Neural cell (in vitro differentiated cells): ENCODE measurements at regions not wholly inside any gene's neighbourhood (a gene's known extent, or its start where the extent isn't known, plus 50 kb on each side); places are given as distances from the start of the nearest gene placed in this dataset.

Experiments
- H2AFZ ChIP-seq: fragments of 200-600, 300-800 bp; sonication (generic), shearing (Covaris generic); 2 replicates; pipeline ENCODE4 v1.6.0; 2014; ENCODE audit warnings: low read depth, mild to moderate bottlenecking, antibody characterized with exemption, low read length, moderate library complexity
- H3F3A ChIP-seq: fragments of 200-600 bp; shearing (Covaris generic); 2 replicates; pipeline ENCODE4 v1.6.1; 2016; ENCODE audit warnings: mild to moderate bottlenecking, moderate library complexity, mixed read lengths, antibody characterized with exemption, low read length; ENCODE audit not compliant: insufficient read depth, poor library complexity, severe bottlenecking
- H3K27ac ChIP-seq: fragments of 200-600, 300-800 bp; sonication (generic), shearing (Covaris generic); 2 replicates; pipeline ENCODE4 v1.5.1; 2014; ENCODE audit warnings: mild to moderate bottlenecking, low read length, moderate library complexity
- H3K27me3 ChIP-seq: fragments of 300-800, 200-600 bp; sonication (generic), shearing (Covaris generic); 2 replicates; pipeline ENCODE4 v1.6.0; 2014; ENCODE audit warnings: mild to moderate bottlenecking, low read depth, low read length, moderate library complexity; ENCODE audit not compliant: insufficient read depth
- H3K36me3 ChIP-seq: fragments of 300-800, 200-600 bp; sonication (generic), shearing (Covaris generic); 2 replicates; pipeline ENCODE4 v1.5.1; 2014; ENCODE audit warnings: mild to moderate bottlenecking, antibody characterized with exemption, low read length, moderate library complexity; ENCODE audit not compliant: insufficient read depth
- H3K4me2 ChIP-seq: fragments of 300-800, 200-600 bp; sonication (generic), shearing (Covaris generic); 2 replicates; pipeline ENCODE4 v1.6.0; 2014; ENCODE audit warnings: mild to moderate bottlenecking, low read length
- H3K4me3 ChIP-seq: fragments of 300-800, 200-600 bp; sonication (generic), shearing (Covaris generic); 2 replicates; pipeline ENCODE4 v1.5.1; 2014; ENCODE audit warnings: mild to moderate bottlenecking, low read length, moderate library complexity
- H3K79me2 ChIP-seq: fragments of 200-600 bp; shearing (Covaris generic); replicated peaks from 2 replicates; pipeline ENCODE4 v1.6.0; 2014; ENCODE audit warnings: mild to moderate bottlenecking, low read length, moderate library complexity; ENCODE audit not compliant: insufficient read depth
- H3K9ac ChIP-seq: fragments of 300-800, 200-600 bp; sonication (generic), shearing (Covaris generic); 2 replicates; pipeline ENCODE4 v1.6.1; 2016; ENCODE audit warnings: mild to moderate bottlenecking, low read length, mixed read lengths
- H3K9me2 ChIP-seq: fragments of 200-600 bp; shearing (Covaris generic); 2 replicates; pipeline ENCODE4 v1.6.1; 2016; ENCODE audit warnings: mild to moderate bottlenecking, low read length, mixed read lengths; ENCODE audit not compliant: insufficient read depth
- H3K9me3 ChIP-seq: fragments of 200-600, 300-800 bp; sonication (generic), shearing (Covaris generic); 2 replicates; pipeline ENCODE4 v1.6.1; 2016; ENCODE audit warnings: mild to moderate bottlenecking, mixed run types, low read length, moderate library complexity, mixed read lengths
- H4K20me1 ChIP-seq: fragments of 200-600 bp; shearing (Covaris generic); 2 replicates; pipeline ENCODE4 v1.6.1; 2016; ENCODE audit warnings: mild to moderate bottlenecking, mixed run types; ENCODE audit not compliant: insufficient read depth
- EP300 ChIP-seq: fragments of 450-650 bp; conservative IDR thresholded peaks from 2 replicates; pipeline ENCODE4 v1.6.1; 2014; ENCODE audit warnings: antibody characterized with exemption, mild to moderate bottlenecking, moderate library complexity; ENCODE audit not compliant: poor library complexity, severe bottlenecking
- EZH2 ChIP-seq: fragments of 200-600, 300-800 bp; shearing (Covaris generic), sonication (generic); IDR thresholded peaks from 2 replicates; pipeline ENCODE4 v1.6.1; 2014; ENCODE audit warnings: antibody characterized with exemption, low read length, borderline replicate concordance, mild to moderate bottlenecking; ENCODE audit not compliant: insufficient read depth, poor library complexity, severe bottlenecking
- MXI1 ChIP-seq: fragments of 450-650 bp; conservative IDR thresholded peaks from 2 replicates; pipeline ENCODE4 v1.6.1; 2014; ENCODE audit warnings: antibody characterized with exemption, mild to moderate bottlenecking; ENCODE audit not compliant: poor library complexity, severe bottlenecking
- POLR2AphosphoS5 ChIP-seq: IDR thresholded peaks from 2 replicates; pipeline ENCODE4 v1.6.1; 2012
- RAD21 ChIP-seq: fragments of 450-650 bp; conservative IDR thresholded peaks from 2 replicates; pipeline ENCODE4 v1.6.1; 2014; ENCODE audit warnings: antibody characterized with exemption, mild to moderate bottlenecking, moderate library complexity
- REST ChIP-seq: IDR thresholded peaks from 2 replicates; pipeline ENCODE4 v1.6.1; 2012; ENCODE audit warnings: borderline replicate concordance
- SMC3 ChIP-seq: fragments of 450-650 bp; conservative IDR thresholded peaks from 2 replicates; pipeline ENCODE4 v1.6.1; 2014; ENCODE audit warnings: antibody characterized with exemption, mild to moderate bottlenecking, moderate library complexity; ENCODE audit not compliant: poor library complexity
- TAF1 ChIP-seq: IDR thresholded peaks from 2 replicates; pipeline ENCODE4 v1.6.1; 2012; ENCODE audit warnings: low read depth
- TF ChIP-seq, protein P1 (sequence below): fragments of 450-650 bp; IDR thresholded peaks from 2 replicates; pipeline ENCODE4 v1.5.1; 2014; ENCODE audit warnings: antibody characterized with exemption, mild to moderate bottlenecking, moderate library complexity; ENCODE audit not compliant: poor library complexity, severe bottlenecking

DNA sequence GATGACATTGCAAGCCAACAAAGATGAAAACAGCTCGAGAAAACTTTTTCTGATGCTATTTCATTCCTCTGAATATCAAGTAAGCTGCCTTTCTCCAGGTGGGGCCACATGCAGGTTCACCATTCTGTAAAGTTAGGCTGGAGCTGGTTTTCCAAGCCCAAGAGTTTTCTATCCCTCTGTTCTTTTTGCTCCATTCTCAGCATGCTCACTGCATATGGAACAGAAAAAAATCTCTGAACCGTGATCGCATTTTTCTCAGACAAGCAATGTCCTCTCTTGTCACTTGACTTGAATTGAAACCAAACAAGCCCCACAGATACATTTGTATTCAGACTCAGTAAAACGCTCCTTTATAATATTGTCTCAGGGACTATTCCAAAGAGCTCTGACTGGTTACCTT lies 451.6 kb downstream of the FRK start:
- no peak for TF ChIP-seq POLR2AphosphoS5
- TF ChIP-seq TAF1, result no peak
- no peak for TF ChIP-seq EZH2
- TF ChIP-seq, protein P1, sequence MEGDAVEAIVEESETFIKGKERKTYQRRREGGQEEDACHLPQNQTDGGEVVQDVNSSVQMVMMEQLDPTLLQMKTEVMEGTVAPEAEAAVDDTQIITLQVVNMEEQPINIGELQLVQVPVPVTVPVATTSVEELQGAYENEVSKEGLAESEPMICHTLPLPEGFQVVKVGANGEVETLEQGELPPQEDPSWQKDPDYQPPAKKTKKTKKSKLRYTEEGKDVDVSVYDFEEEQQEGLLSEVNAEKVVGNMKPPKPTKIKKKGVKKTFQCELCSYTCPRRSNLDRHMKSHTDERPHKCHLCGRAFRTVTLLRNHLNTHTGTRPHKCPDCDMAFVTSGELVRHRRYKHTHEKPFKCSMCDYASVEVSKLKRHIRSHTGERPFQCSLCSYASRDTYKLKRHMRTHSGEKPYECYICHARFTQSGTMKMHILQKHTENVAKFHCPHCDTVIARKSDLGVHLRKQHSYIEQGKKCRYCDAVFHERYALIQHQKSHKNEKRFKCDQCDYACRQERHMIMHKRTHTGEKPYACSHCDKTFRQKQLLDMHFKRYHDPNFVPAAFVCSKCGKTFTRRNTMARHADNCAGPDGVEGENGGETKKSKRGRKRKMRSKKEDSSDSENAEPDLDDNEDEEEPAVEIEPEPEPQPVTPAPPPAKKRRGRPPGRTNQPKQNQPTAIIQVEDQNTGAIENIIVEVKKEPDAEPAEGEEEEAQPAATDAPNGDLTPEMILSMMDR, result no peak
- TF ChIP-seq REST, result no peak
- no peak for TF ChIP-seq MXI1
- no peak for TF ChIP-seq SMC3
- TF ChIP-seq RAD21, result no peak
- no peak for TF ChIP-seq EP300
- H3K27ac ChIP-seq, result no peak overlapping the region
- no peak overlapping the region for H3K4me3 ChIP-seq

DNA sequence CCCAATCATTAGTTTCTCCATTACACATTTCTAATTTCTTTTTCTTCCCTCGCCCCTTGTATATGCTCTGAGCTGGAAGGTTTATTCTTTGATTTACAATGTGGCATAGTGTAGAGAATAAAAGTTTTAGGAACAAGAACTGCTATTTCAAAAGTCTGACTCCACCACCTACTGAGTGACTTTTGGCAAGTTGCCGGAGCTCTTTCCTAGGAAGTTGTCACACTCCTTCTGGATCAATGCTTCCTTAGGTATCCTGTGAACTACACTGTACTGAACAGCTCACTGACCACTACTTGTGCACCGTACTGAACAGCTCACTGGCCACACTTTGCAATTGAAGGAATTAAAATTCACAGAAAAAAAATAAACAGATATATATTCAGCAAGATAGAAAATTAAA lies 458.2 kb downstream of the FRK start:
- Histone ChIP-seq H3K9ac (no peak overlapping the region), H3K4me3 (no peak overlapping the region), H4K20me1 (no peaks in the 10 kb centered on the region), H3K4me2 (no peak overlapping the region), H2AFZ (no peak overlapping the region), H3K9me2 (no peaks in the 10 kb centered on the region), H3K36me3 (no peaks in the 10 kb centered on the region), H3K79me2 (no peaks in the 10 kb centered on the region), H3K9me3 (no peaks in the 10 kb centered on the region), H3K27ac (no peak overlapping the region), H3F3A (no peaks in the 10 kb centered on the region), H3K27me3 (no peaks in the 10 kb centered on the region)
- TF ChIP-seq EP300, result no peak
- TF ChIP-seq, protein P1, result no peak
- no peak for TF ChIP-seq REST
- no peak for TF ChIP-seq EZH2
- TF ChIP-seq POLR2AphosphoS5, result no peak
- TF ChIP-seq RAD21, result no peak
- no peak for TF ChIP-seq SMC3
- no peak for TF ChIP-seq TAF1
- TF ChIP-seq MXI1, result no peak

More for the DNA sequence above, 451.6 kb downstream of the FRK start:
- H3K79me2 ChIP-seq, result no peaks in the 10 kb centered on the region
- no peaks in the 10 kb centered on the region for H3K9me2 ChIP-seq
- H4K20me1 ChIP-seq, result no peaks in the 10 kb centered on the region
- H3K4me2 ChIP-seq, result no peak overlapping the region
- no peaks in the 10 kb centered on the region for H3K27me3 ChIP-seq
- no peaks in the 10 kb centered on the region for H3K9me3 ChIP-seq
- no peaks in the 10 kb centered on the region for H3K36me3 ChIP-seq
- no peak overlapping the region for H2AFZ ChIP-seq
- H3K9ac ChIP-seq, result no peak overlapping the region
- no peaks in the 10 kb centered on the region for H3F3A ChIP-seq
